ENCODE measurements at regions not wholly inside any gene's neighbourhood (a gene's known extent, or its start where the extent isn't known, plus 50 kb on each side); places are given as distances from the start of the nearest gene placed in this dataset.
"Not testable (repeated sequence)": the region's sequence is repeated elsewhere in the genome, so short reads cannot be mapped to it uniquely, and the experiment has no call there.

- no peak for DNase-seq (ENCODE audit: low read depth)
- H3K4me3 ChIP-seq (ENCODE audit: control insufficient read depth, low read depth, low read length) = no peak overlapping the region
- TF ChIP-seq CTCF (conservative IDR thresholded peaks at IDR 0.05; ENCODE audit: control insufficient read depth, insufficient read depth, low read depth, low read length) = no peak
These were observed 513.2 kb upstream of the TBL1XR1 start for GRCh38 chr3:177710506-177710905.

GRCh38 chr3:177711637-177712036 lies 514.4 kb upstream of the TBL1XR1 start:
- TF ChIP-seq CTCF (conservative IDR thresholded peaks at IDR 0.05; ENCODE audit: control insufficient read depth, insufficient read depth, low read depth, low read length) = no peak
- no peak for DNase-seq (ENCODE audit: low read depth)
- H3K4me3 ChIP-seq (ENCODE audit: control insufficient read depth, low read depth, low read length) = no peak overlapping the region

DNA sequence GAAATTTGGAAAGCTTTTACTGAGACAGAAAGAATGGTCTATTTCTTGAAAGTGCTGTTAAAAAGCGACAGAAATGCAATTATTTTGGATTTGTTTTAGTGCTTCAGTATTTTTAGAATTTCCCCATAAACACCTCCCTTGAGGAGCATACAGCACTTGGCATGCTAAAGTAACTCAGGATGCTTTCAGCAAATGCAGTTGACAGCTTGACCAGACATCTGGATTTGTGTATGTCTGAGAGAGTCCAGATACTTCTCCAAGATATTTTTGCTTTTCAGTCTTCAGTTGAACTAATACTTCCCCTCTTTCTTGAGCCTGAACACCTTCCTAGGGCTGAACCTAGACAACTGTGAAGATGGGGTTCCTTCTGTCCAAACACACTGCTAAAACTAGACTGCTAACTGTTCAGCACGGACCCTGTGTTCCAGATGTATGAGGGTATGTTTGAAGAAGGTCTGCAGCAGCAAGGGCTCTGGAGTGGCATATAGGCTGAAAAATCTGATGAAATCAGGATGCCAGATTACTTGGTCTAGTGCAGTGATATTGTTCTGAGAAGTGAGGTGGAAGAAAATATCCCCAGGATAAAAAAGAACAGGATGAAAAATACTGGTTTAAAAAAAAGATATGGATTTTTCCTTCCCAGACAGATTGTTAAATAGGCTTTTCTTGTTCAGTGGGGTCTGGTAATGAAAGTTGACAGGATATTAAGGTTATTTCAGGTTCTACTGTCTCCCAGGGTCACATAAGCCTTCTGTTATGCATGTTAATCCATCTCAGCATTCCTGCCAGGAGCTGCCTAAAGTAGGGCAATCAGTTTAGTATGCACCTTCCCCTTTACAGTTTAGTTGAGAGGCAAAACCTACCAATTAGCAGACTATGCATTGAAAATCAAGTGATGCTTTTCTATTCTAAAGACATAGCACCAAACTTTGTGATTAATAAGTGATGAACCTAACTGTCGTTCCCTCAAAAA lies 516.9 kb upstream of the TBL1XR1 start:
- TF ChIP-seq CTCF (conservative IDR thresholded peaks at IDR 0.05; ENCODE audit: control insufficient read depth, insufficient read depth, low read depth, low read length) = no peak

DNA sequence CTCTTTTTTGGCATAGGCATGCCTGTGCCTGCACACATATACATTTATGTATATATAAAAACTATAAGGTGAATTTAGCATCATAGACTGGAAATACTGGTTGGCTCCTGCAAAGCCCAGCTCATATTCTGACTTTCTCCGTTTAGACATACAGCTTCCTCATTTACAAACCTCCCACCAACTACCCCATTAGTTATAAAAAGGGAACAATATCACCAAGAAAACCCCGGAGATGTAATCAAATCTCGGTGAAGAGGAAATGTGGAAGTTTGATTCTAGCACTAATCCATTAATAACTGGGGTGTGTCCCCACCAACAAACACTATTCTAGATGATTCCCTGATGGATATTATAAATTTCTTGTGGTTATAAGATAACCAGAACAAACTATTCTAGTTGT lies 517.7 kb upstream of the TBL1XR1 start:
- no peak for DNase-seq (ENCODE audit: low read depth)
- TF ChIP-seq CTCF (conservative IDR thresholded peaks at IDR 0.05; ENCODE audit: control insufficient read depth, insufficient read depth, low read depth, low read length) = no peak

More for the DNA sequence above, 516.9 kb upstream of the TBL1XR1 start:
- no peak overlapping the region for H3K4me3 ChIP-seq (ENCODE audit: control insufficient read depth, low read depth, low read length)
- DNase-seq (ENCODE audit: low read depth) = no peak

GRCh38 chr3:177715980-177716379 lies 518.7 kb upstream of the TBL1XR1 start:
- H3K4me3 ChIP-seq (ENCODE audit: control insufficient read depth, low read depth, low read length) = no peak overlapping the region
- no peak for DNase-seq (ENCODE audit: low read depth)
- no peak for TF ChIP-seq CTCF (conservative IDR thresholded peaks at IDR 0.05; ENCODE audit: control insufficient read depth, insufficient read depth, low read depth, low read length)

More for the DNA sequence above, 517.7 kb upstream of the TBL1XR1 start:
- no peak overlapping the region for H3K4me3 ChIP-seq (ENCODE audit: control insufficient read depth, low read depth, low read length)

DNA sequence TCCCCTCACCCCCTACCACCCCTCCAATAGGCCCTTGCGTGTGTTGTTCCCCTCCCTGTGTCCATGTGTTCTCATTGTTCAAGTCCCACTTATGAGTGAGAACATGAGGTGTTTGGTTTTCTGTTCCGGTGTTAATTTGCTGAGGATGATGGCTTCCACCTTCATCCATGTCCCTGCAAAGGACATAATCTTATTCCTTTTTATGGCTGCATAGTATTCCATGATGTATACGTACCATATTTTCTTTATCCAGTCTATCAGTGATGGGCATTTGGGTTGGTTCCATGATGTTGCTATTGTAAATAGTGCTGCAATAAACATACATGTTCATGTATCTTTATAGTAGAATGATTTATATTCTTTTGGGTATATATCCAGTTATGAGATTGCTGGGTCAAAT lies 523.6 kb upstream of the TBL1XR1 start:
- DNase-seq (ENCODE audit: low read depth); H3K4me3 ChIP-seq (ENCODE audit: control insufficient read depth, low read depth, low read length): not testable (repeated sequence)
